ENCODE measurements at regions not wholly inside any gene's neighbourhood (a gene's known extent, or its start where the extent isn't known, plus 50 kb on each side); places are given as distances from the start of the nearest gene placed in this dataset.

GRCh38 chr6:44776344-44776743, 388.8 kb downstream of the CDC5L start:
- TF ChIP-seq, protein P1, sequence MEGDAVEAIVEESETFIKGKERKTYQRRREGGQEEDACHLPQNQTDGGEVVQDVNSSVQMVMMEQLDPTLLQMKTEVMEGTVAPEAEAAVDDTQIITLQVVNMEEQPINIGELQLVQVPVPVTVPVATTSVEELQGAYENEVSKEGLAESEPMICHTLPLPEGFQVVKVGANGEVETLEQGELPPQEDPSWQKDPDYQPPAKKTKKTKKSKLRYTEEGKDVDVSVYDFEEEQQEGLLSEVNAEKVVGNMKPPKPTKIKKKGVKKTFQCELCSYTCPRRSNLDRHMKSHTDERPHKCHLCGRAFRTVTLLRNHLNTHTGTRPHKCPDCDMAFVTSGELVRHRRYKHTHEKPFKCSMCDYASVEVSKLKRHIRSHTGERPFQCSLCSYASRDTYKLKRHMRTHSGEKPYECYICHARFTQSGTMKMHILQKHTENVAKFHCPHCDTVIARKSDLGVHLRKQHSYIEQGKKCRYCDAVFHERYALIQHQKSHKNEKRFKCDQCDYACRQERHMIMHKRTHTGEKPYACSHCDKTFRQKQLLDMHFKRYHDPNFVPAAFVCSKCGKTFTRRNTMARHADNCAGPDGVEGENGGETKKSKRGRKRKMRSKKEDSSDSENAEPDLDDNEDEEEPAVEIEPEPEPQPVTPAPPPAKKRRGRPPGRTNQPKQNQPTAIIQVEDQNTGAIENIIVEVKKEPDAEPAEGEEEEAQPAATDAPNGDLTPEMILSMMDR (IDR thresholded peaks at IDR 0.05): no peak

- TF ChIP-seq, protein P1 (IDR thresholded peaks at IDR 0.05): no peak
Observed at GRCh38 chr6:44778513-44778912, 391.0 kb downstream of the CDC5L start.

All from LNCAP (cell line).